T-helper 22 cell (primary cell): ENCODE measurements at regions not wholly inside any gene's neighbourhood (a gene's known extent, or its start where the extent isn't known, plus 50 kb on each side); places are given as distances from the start of the nearest gene placed in this dataset.
"Not testable (repeated sequence)": the region's sequence is repeated elsewhere in the genome, so short reads cannot be mapped to it uniquely, and the experiment has no call there.

Experiments used
- DNase-seq: peaks from one replicate; pipeline ENCODE4 v3.0.0-alpha.2; 2020; ENCODE audit warnings: low read depth

DNA sequence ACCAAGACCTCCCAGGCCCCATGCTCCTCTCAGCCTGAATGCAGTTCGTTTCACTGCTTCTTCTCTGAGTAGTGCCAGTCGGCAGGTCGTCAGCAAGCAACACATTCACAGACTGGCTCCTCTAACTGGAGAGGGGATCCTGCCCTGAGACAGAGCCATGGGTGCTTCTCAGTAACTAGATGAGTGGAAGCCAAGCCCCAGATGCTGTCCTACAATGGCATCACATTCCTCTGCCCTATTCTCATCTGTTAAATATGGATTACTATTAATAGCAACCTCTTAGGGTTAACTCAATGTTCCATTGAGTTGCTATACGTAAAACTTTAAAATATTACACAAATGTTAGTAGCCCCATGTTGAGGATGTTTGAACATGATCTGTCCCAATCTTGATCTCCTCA, 84.2 kb upstream of the S1PR1 start:
- DNase-seq: no peak

DNA sequence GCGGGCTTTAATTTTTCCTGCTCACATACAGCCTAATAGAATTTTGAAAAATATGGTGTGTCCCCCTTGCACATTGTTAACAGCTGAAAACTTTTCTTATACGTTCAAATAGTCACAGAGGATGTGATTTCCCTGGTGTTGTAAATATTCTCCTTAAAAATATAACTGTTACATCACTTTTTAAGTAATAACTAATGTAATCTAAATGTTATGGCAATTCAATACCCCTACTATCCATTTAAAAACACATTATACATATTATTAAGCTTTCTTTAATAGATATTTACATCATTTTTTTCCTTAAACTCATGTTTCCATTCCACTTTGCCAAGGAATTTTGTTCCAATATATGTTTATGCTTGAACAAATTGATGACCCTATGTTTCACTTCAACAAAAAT, 85.5 kb upstream of the S1PR1 start:
- DNase-seq: no peak

DNA sequence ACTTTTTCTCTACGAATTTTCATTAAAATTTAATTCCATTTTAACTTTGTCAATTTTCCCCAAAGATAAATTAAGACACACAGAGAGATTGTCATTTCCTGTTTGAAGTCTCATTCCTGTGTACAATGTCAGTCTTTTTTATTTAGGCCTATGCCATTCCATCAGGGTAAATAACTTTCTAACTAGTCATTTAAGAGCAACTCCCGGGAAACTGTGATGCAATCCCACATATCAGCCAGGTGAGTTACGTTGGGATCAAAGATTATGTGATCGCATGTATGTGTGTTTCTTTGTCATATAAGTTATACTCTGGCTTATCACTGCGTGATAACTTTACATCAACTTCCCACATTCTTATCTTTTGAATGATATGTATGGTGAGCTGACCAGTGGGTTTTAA, 86.1 kb upstream of the S1PR1 start:
- no peak for DNase-seq

GRCh38 chr1:101150266-101150665, 86.6 kb upstream of the S1PR1 start:
- DNase-seq: no peak

DNA sequence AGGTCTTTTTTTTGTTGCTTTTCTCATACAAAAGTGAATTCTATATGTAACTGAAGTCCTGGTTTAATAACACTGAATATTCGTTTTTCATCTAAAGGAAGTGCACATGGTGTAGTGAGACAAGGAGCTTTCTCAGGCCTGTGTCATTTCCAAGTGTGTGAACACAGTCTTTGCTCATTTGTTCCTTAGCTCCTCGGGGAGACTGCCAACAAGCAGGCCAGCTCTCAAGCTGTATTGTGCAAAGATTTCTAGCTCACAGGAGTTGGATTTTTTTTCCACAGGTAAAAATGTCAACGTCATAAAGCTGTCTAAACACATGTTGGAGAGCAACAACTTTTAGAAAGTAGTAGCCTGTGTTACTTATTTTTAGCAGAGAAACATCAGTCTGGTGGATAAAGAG, 87.8 kb upstream of the S1PR1 start:
- DNase-seq: no peak

- no peak for DNase-seq
Measured at GRCh38 chr1:101147381-101147780, 89.4 kb upstream of the S1PR1 start.

- no peak for DNase-seq
Measured at GRCh38 chr1:101145449-101145820, 91.4 kb upstream of the S1PR1 start.

DNA sequence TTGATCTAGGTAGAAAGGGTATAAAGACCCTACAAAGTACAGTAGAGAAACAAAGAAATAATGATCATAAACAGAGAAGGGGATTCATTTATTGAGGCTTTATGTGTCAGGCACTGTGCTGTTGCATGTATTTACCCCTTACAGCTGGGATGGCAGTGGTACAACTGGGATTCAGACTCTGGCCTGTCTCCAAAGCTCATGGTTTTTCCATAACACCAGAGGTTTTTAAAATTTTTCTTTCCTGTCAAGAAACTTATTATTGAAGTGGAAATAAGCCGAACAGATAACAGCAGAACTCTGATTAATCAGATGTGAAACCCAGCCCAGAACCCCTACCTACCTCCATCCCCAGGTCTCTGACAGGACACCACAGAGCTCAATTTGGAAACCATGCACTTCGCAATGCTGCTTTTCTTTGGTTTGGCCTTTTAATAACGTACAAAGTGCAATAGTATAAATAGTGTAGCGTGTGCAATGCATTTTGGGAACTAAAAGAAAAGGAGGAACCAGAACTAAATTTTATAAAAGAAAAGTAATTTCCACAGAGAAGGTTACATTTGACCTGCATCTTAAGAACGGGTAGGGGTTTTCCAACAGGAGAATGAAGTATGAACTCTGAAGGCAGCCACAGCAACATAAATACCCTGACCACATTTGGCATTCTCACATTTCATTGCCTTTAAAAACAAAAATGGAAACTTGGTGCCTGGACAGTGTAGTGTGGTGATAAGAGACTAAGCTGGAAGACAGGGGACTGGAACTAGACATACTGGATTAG, 92.0 kb upstream of the S1PR1 start:
- no peak for DNase-seq

DNA sequence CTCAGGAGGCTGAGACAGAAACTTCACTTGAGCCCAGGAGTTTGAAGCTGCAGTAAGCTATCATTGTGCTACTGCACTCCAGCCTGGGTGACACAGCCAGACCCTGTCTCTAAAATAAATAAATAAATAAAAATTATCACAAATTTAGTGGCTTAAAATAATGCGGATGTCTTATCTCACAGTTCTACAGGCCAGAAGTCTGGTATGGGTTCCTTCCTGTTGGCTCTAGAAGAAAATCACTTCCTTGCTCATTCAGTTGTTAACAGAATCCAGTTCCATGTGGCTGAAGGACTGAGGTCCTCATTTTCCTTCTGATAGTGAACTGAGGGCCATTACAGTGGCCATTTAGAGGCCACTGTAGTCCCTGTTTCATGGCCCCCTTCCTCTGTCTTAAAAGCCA, 94.6 kb upstream of the S1PR1 start:
- no peak for DNase-seq

- no peak for DNase-seq
Measured at GRCh38 chr1:101141376-101141775, 95.4 kb upstream of the S1PR1 start.

GRCh38 chr1:101139821-101140718, 96.7 kb upstream of the S1PR1 start:
- no peak for DNase-seq

- no peak for DNase-seq
Measured at GRCh38 chr1:101139130-101139529, 97.7 kb upstream of the S1PR1 start.

- DNase-seq: no peak
Measured at GRCh38 chr1:101137144-101138126, 99.4 kb upstream of the S1PR1 start.

- no peak for DNase-seq
Measured at GRCh38 chr1:101136739-101137138, 100.1 kb upstream of the S1PR1 start.

DNA sequence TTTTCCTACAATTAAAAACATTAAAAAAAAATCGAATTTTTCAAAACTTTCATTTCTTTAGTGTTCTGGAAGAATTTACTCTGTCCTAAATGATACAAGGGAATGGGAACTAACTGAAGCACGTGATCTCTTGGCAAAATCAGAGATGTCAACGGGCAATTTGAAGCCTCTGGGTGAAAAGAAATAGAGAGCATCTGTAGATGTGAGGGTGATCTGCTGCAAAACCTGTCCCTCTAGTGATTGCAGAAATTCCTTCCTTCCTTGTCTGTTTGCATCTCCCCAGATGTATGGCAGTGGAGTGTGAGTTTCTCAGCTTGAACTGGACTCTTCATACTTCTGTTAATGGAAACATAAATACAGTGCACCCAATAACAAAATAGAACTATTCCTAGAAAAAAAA, 100.5 kb upstream of the S1PR1 start:
- DNase-seq: no peak

DNA sequence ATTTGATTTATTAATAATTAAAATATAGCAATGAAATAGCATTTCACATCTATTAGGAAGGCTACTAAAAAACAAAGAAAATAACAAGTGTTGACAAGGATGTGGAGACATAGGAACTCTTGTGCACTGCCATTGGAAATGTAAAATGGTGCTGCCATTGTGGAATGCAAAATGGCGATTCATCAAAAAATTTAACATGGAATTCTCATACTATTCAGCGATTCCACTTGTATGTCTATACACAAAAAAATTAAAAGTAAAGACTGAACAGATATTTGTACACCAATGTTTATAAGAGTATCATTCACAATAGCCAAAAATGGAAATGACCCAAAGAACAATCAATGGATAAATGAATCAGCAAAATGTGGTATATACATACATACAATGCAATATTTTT, 101.3 kb upstream of the S1PR1 start:
- no peak for DNase-seq

DNA sequence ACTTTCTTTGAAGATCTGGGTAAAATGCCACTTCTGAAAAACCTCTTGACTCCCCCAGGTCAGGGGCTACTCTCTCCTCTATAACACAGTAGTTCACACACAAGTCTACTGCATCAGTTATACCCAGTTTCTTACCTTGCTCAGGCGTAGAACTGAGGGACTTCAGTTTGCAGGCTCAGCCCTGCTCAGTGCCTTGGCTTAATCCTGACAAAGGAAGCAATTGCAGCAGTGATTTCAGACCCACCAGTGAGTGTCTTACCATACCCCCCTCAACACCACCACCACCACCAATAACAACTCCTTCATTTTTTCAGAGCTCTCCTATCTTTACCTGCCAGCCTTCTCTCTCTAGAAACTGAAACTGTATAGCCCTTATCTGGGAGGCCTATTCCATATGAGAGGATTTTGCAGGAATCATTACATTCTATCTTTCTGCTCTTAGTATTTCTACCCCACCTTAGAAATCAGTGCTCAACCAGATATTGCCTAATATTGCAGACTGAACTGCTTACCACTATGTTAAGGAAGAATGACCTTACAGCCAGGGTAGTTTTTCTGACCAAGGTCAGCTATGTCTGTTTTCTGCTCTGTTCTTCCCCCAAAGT, 105.5 kb upstream of the S1PR1 start:
- DNase-seq: no peak

DNA sequence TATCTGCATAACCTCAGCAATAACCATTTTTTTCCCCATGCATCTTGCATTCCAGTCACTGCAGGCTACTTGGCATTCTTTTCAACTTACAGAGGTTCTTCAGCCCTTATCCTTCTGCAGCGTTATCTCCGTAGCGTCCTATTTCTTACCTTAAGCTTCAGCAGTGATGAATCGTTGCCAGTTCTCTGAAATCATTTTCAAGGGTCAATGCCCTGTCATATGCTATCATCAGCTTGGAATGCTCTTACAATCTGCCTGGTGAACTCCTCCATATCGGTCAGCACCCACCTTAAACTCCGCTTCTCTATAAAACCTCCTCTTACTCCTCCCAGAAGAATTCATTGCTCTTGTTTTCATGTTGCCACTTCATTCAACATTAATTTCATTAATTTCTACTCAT, 105.1 kb upstream of the DPH5 start:
- DNase-seq: no peak

- no peak for DNase-seq
Measured at GRCh38 chr1:101128846-101129245, 103.3 kb upstream of the DPH5 start.

GRCh38 chr1:101128211-101128727, 102.7 kb upstream of the DPH5 start:
- DNase-seq: no peak

DNA sequence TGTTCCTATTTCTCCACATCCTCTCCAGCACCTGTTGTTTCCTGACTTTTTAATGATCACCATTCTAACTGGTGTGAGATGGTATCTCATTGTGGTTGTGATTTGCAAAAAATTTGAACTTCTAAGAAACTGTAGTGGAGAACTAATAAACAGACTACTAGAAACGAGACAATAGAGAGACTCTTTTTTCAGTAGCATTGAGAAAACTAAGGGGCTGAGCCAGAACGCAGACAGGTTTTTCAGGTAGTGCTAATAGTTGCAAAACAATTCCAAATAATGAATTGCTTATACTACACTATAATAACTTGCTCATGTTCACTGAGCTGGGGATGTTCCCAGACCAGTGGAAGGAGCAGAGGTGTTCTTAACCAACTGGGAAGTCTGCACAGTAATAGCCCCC, 98.8 kb upstream of the DPH5 start:
- no peak for DNase-seq

GRCh38 chr1:101123904-101124303, 98.3 kb upstream of the DPH5 start:
- not testable (repeated sequence) for DNase-seq
